AG09319 (cell line): ENCODE measurements at regions not wholly inside any gene's neighbourhood (a gene's known extent, or its start where the extent isn't known, plus 50 kb on each side); places are given as distances from the start of the nearest gene placed in this dataset.
"Not testable (repeated sequence)": the region's sequence is repeated elsewhere in the genome, so short reads cannot be mapped to it uniquely, and the experiment has no call there.

ENCODE experiments used
- DNase-seq: peaks from one replicate; pipeline ENCODE4 v3.0.0-alpha.2; 2010; ENCODE audit warnings: low read depth; ENCODE audit errors: extremely low read depth
- TF ChIP-seq, protein P1 (sequence below): IDR thresholded peaks from 2 replicates; pipeline ENCODE4 v1.5.1; 2011; ENCODE audit warnings: low read depth, mild to moderate bottlenecking, inconsistent platforms, low read length, moderate library complexity

GRCh38 chr6:3672339-3672738 is 79.2 kb downstream of the PXDC1 start:
- DNase-seq, result not testable (repeated sequence)

DNA sequence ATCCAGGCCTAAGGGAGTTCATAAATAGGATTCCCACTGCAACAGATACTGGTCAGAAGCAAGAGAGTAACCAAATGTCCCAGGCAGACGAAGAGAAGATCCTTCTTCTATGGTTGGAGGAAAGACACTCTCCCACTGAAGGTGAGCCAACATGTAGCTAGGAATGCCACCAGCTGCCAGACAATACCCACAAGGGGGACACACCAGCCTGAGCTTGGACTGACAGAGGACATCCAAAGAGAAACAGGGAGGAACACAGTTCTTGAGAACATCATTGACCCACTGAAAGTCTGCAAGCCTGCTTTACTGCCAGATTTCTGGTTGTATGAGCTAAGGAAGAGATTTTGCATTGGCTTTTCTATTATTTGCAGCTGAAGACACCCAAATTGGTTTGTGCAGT is 80.1 kb downstream of the PXDC1 start:
- TF ChIP-seq, protein P1, sequence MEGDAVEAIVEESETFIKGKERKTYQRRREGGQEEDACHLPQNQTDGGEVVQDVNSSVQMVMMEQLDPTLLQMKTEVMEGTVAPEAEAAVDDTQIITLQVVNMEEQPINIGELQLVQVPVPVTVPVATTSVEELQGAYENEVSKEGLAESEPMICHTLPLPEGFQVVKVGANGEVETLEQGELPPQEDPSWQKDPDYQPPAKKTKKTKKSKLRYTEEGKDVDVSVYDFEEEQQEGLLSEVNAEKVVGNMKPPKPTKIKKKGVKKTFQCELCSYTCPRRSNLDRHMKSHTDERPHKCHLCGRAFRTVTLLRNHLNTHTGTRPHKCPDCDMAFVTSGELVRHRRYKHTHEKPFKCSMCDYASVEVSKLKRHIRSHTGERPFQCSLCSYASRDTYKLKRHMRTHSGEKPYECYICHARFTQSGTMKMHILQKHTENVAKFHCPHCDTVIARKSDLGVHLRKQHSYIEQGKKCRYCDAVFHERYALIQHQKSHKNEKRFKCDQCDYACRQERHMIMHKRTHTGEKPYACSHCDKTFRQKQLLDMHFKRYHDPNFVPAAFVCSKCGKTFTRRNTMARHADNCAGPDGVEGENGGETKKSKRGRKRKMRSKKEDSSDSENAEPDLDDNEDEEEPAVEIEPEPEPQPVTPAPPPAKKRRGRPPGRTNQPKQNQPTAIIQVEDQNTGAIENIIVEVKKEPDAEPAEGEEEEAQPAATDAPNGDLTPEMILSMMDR, result no peak

GRCh38 chr6:3670356-3670755 is 81.2 kb downstream of the PXDC1 start:
- no peak for DNase-seq
- TF ChIP-seq, protein P1, result no peak

More for the DNA sequence above, 80.1 kb downstream of the PXDC1 start:
- DNase-seq, result no peak

DNA sequence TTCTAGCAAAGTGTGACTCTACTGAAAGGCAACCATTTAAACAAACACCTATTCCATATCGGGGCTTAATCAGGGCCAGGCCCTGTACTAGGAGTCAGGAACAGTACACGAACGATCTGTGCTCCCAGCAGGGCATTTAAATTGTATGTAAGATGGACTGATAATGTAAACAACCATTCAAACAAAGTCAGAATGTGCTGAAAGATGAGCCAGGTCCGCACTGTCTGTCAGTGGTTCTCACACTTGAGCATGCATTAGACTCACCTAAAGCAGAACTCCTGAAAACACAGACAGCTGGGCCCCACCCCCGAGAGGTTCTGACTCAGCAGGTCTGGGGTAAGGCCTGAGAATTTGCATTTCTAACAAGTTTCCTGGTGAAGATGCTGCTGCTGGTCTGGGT is 81.6 kb downstream of the PXDC1 start:
- DNase-seq, result no peak
- TF ChIP-seq, protein P1, result no peak

- TF ChIP-seq, protein P1, result no peak
- no peak for DNase-seq
Measured at GRCh38 chr6:3665608-3666007, 85.9 kb downstream of the PXDC1 start.

DNA sequence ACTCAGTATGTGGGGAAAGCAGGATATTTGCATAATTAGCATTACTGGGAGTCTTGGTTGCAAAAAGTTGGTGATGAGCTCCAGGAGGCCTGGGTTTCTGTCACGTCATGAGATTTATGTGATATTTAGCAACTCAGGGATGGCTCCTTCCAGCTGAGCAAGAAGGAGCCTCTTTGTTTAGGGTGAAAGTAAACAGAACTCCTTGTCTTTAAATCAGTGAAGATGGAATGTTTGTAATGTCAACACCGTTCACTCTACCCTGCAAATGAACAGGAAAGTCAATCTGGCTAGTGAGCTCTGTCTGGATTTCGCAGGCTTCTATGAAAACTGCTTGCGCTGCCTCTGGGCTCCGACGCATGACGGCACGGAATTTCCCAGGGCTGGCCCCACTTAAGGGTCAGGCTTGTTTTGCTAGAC is 86.9 kb downstream of the PXDC1 start:
- DNase-seq, result no peak
- TF ChIP-seq, protein P1, result no peak

GRCh38 chr6:3663811-3664210 is 87.7 kb downstream of the PXDC1 start:
- no peak for DNase-seq
- TF ChIP-seq, protein P1, result no peak

DNA sequence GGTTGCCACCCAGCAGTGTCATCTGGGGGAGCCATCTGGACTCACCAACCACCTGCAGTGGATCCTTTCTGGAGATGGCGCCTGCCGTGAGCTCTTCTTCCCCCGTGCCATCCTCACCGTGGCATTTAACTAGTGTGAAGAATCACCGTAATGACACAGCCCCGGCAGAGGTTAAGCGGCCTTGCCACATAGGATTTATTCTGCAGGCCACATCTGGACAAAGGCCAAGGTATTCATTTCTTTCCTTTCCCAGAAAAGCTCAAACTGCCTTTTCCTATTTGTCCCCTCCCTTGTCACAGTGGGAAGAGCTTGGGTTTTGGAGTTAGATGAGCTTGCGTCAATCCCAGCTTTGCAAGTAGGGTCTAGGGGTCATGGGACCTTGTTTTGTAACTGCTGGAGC is 88.4 kb downstream of the PXDC1 start:
- no peak for DNase-seq
- TF ChIP-seq, protein P1, result no peak
